WTC11 (cell line): ENCODE measurements at regions not wholly inside any gene's neighbourhood (a gene's known extent, or its start where the extent isn't known, plus 50 kb on each side); places are given as distances from the start of the nearest gene placed in this dataset.

Experiments
- ATAC-seq: fragments of 200-7000 bp; cut with Tn5 transposase; 2 replicates; pipeline ENCODE4 v1.10.0; 2021; ENCODE audit warnings: mild to moderate bottlenecking, moderate library complexity
- CTCF ChIA-PET: fragments of 300-600 bp; sonication (Branson Sonifier 250); formaldehyde crosslinking; loops from one replicate; lab custom pipeline; 2021; ENCODE audit warnings: antibody characterized with exemption; lab: Charles Lee
- POLR2A ChIA-PET: fragments of 350-600 bp; sonication (Branson Sonifier 250); formaldehyde crosslinking; loops from one replicate; lab custom pipeline; 2021; ENCODE audit warnings: antibody characterized with exemption; lab: Charles Lee
- DNase-seq: peaks from one replicate; pipeline ENCODE4 v3.0.0; 2021; ENCODE audit warnings: low spot score
- H3K27ac Mint-ChIP-seq: 2 replicates; pipeline ENCODE4 v1.8.0; 2021; ENCODE audit warnings: mixed read lengths
- H3K27me3 Mint-ChIP-seq: 2 replicates; pipeline ENCODE4 v1.8.0; 2021; ENCODE audit warnings: low read depth, mild to moderate bottlenecking, moderate library complexity, mixed read lengths
- H3K36me3 Mint-ChIP-seq: 2 replicates; pipeline ENCODE4 v1.8.0; 2021; ENCODE audit warnings: mixed read lengths
- H3K4me1 Mint-ChIP-seq: 2 replicates; pipeline ENCODE4 v1.8.0; 2022; ENCODE audit warnings: mixed read lengths
- H3K4me3 Mint-ChIP-seq: 2 replicates; pipeline ENCODE4 v1.8.0; 2021; ENCODE audit warnings: mild to moderate bottlenecking, moderate library complexity, mixed read lengths
- H3K9me3 Mint-ChIP-seq: 2 replicates; pipeline ENCODE4 v1.8.0; 2021; ENCODE audit warnings: mixed read lengths
- ELF4 ChIP-seq: sonication (generic); formaldehyde crosslinking; IDR thresholded peaks from 2 replicates; pipeline ENCODE4 v1.8.1; 2022; ENCODE audit warnings: low read depth, mild to moderate bottlenecking, moderate library complexity, missing genetic modification reagents
- FOXK1 ChIP-seq: sonication (generic); formaldehyde crosslinking; IDR thresholded peaks from 2 replicates; pipeline ENCODE4 v1.8.0; 2022; ENCODE audit warnings: mild to moderate bottlenecking, moderate library complexity, missing genetic modification reagents
- IRF2 ChIP-seq: sonication (generic); formaldehyde crosslinking; IDR thresholded peaks from 2 replicates; pipeline ENCODE4 v1.8.0; 2022; ENCODE audit warnings: low read depth, missing genetic modification reagents, borderline replicate concordance
- MYBL2 ChIP-seq: sonication (generic); formaldehyde crosslinking; IDR thresholded peaks from 2 replicates; pipeline ENCODE4 v1.8.1; 2023; ENCODE audit warnings: mild to moderate bottlenecking, moderate library complexity, missing genetic modification reagents
- NFATC4 ChIP-seq: fragments of 250-450 bp; sonication (Bioruptor Pico); IDR thresholded peaks from 2 replicates; pipeline ENCODE4 v1.9.0; 2021; ENCODE audit warnings: mild to moderate bottlenecking
- NR1H2 ChIP-seq: sonication (generic); formaldehyde crosslinking; IDR thresholded peaks from 2 replicates; pipeline ENCODE4 v1.9.0; 2021; ENCODE audit warnings: mild to moderate bottlenecking, moderate library complexity, missing genetic modification reagents
- OVOL2 ChIP-seq: fragments of 250-450 bp; sonication (Bioruptor Pico); IDR thresholded peaks from 2 replicates; pipeline ENCODE4 v1.9.0; 2021; ENCODE audit warnings: mild to moderate bottlenecking, borderline replicate concordance
- RELA ChIP-seq: sonication (generic); formaldehyde crosslinking; IDR thresholded peaks from 2 replicates; pipeline ENCODE4 v1.8.1; 2022; ENCODE audit warnings: missing genetic modification reagents, mild to moderate bottlenecking, borderline replicate concordance
- SMAD4 ChIP-seq: sonication (generic); formaldehyde crosslinking; IDR thresholded peaks from 2 replicates; pipeline ENCODE4 v1.8.0; 2022; ENCODE audit warnings: mild to moderate bottlenecking, missing genetic modification reagents
- ZBTB21 ChIP-seq: sonication (generic); formaldehyde crosslinking; IDR thresholded peaks from 2 replicates; pipeline ENCODE4 v1.8.1; 2023; ENCODE audit warnings: mild to moderate bottlenecking, missing genetic modification reagents, borderline replicate concordance
- ZNF138 ChIP-seq: sonication (generic); formaldehyde crosslinking; conservative IDR thresholded peaks from 2 replicates; pipeline ENCODE4 v1.8.1; 2022; ENCODE audit warnings: mild to moderate bottlenecking, moderate library complexity, missing genetic modification reagents
- ZNF219 ChIP-seq: sonication (generic); formaldehyde crosslinking; IDR thresholded peaks from 2 replicates; pipeline ENCODE4 v1.8.0; 2023; ENCODE audit warnings: missing genetic modification reagents, mild to moderate bottlenecking, borderline replicate concordance
- ZNF263 ChIP-seq: sonication (generic); formaldehyde crosslinking; IDR thresholded peaks from 2 replicates; pipeline ENCODE4 v1.8.1; 2022; ENCODE audit warnings: low read depth, mild to moderate bottlenecking, moderate library complexity, missing genetic modification reagents
- ZNF317 ChIP-seq: sonication (generic); formaldehyde crosslinking; IDR thresholded peaks from 2 replicates; pipeline ENCODE4 v1.8.1; 2023; ENCODE audit warnings: low read depth, mild to moderate bottlenecking, moderate library complexity, missing genetic modification reagents, borderline replicate concordance
- ZNF416 ChIP-seq: fragments of 250-450 bp; sonication (Bioruptor Pico); IDR thresholded peaks from 2 replicates; pipeline ENCODE4 v1.9.0; 2021; ENCODE audit warnings: mild to moderate bottlenecking, inconsistent platforms
- TF ChIP-seq, protein P1 (sequence below): sonication (generic); formaldehyde crosslinking; conservative IDR thresholded peaks from 2 replicates; pipeline ENCODE4 v1.8.1; 2022; ENCODE audit warnings: mild to moderate bottlenecking, missing genetic modification reagents
- TF ChIP-seq, protein P2 (sequence below): fragments of 250-450 bp; sonication (Bioruptor Pico); IDR thresholded peaks from 2 replicates; pipeline ENCODE4 v2.1.2; 2022; ENCODE audit warnings: mild to moderate bottlenecking, moderate library complexity
- TF ChIP-seq, protein P3 (sequence below): sonication (generic); formaldehyde crosslinking; IDR thresholded peaks from 2 replicates; pipeline ENCODE4 v1.8.1; 2022; ENCODE audit warnings: low read depth, mild to moderate bottlenecking, moderate library complexity, missing genetic modification reagents, borderline replicate concordance
- TF ChIP-seq, protein P4 (sequence below): sonication (generic); formaldehyde crosslinking; IDR thresholded peaks from 2 replicates; pipeline ENCODE4 v1.8.1; 2022; ENCODE audit warnings: low read depth, missing genetic modification reagents, borderline replicate concordance
- TF ChIP-seq, protein P5 (sequence below): sonication (generic); formaldehyde crosslinking; IDR thresholded peaks from 2 replicates; pipeline ENCODE4 v1.8.1; 2022; ENCODE audit warnings: mild to moderate bottlenecking, moderate library complexity, missing genetic modification reagents
- TF ChIP-seq, protein P6 (sequence below): sonication (generic); formaldehyde crosslinking; IDR thresholded peaks from 2 replicates; pipeline ENCODE4 v1.8.1; 2023; ENCODE audit warnings: mild to moderate bottlenecking, missing genetic modification reagents, borderline replicate concordance

DNA sequence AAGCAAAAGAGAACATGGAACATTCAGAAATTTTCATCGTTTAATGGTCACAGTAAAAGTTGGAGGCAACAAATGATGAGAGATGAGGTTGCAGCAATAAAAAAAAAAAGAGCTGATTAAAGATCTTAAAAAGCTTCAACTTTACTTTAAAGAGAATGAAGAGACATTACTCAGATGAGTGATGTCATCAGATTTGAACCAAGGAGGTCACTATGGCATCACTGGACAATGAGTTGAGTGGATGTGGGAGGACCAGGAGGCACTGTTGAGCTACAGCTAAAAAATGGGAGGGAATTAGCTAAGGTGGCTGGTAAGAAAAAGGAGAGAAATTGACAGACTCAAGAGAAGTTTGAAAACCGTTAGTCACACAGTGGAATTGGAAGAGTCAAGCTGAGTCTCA is 138.4 kb downstream of the SST start:
- TF ChIP-seq FOXK1 (CRISPR knock-in tag) = no peak
- TF ChIP-seq, all 79 proteins: peak for 0
- peaks cover 12% of the 10 kb centered on the region for H3K4me1 Mint-ChIP-seq
- H3K27ac Mint-ChIP-seq = no peak overlapping the region
- no peak overlapping the region for H3K4me3 Mint-ChIP-seq
- ChIA-PET POLR2A (no interaction called here), CTCF (interaction anchor here (1.1 kb wide), 1 partner anchor 212 kb away, joined by 4 read pairs; no protein-coding TSS in a partner anchor)
- H3K36me3 Mint-ChIP-seq = no peaks in the 10 kb centered on the region
- no peaks in the 10 kb centered on the region for H3K9me3 Mint-ChIP-seq
- ATAC-seq (no peak), DNase-seq (no peak)
- no peaks in the 10 kb centered on the region for H3K27me3 Mint-ChIP-seq

DNA sequence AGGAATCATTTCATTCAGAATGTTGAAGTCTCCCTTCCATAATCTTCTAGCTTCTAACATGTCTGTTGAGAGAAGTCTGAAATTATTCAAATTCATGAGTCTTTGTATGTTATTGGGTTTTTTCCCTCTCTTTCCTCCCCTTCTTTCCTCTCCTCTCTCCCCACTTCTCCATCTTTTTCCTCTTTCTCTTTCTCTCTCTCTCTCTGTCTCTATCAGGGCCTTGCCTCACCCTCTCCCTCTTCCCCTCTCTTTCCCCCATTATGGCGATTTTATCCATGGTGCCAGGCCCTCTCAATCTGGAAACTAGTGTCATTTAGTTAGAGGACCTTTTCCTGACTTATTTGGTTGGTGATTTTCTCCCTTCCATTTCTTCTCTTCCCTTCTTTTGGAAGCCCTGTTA is 147.3 kb downstream of the SST start:
- Mint-ChIP-seq H3K36me3 (no peaks in the 10 kb centered on the region), H3K9me3 (no peaks in the 10 kb centered on the region), H3K4me1 (peaks cover 29% of the 10 kb centered on the region), H3K27me3 (no peaks in the 10 kb centered on the region)
- no peak for DNase-seq
- ChIA-PET POLR2A (no interaction called here), CTCF (no interaction called here)
- no peak for ATAC-seq
- no peak for TF ChIP-seq OVOL2 (CRISPR knock-in tag)
- TF ChIP-seq ZNF219 (CRISPR knock-in tag) = no peak
- TF ChIP-seq IRF2 (CRISPR knock-in tag) = no peak
- TF ChIP-seq, protein P1, sequence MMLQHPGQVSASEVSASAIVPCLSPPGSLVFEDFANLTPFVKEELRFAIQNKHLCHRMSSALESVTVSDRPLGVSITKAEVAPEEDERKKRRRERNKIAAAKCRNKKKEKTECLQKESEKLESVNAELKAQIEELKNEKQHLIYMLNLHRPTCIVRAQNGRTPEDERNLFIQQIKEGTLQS (CRISPR knock-in tag) = no peak
- TF ChIP-seq, all 79 proteins: peak for 0
- Mint-ChIP-seq H3K4me3 (no peak overlapping the region), H3K27ac (no peak overlapping the region)

DNA sequence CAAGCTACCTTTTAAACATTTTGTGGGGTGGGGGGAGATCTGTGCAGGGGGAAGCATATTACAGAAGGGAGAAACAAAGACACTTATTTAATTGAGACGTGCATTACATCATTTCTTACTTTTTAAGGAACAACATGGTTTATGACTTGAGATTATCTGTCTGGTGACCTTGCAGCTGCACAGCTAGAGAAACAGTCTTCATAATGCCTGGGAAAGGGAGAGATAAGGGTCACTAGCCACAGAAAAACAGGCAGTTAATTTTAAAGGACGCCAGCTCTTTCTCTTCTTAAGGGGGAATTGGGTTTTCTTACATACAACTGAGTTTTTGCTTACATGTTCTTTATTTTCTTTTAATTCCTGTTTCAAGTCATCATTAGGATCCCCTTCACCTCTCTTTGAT is 147.9 kb downstream of the SST start:
- Mint-ChIP-seq H3K9me3 (peaks cover 3% of the 10 kb centered on the region; the same call in 1 of the 2 replicates), H3K27ac (no peak overlapping the region), H3K4me1 (peaks cover 35% of the 10 kb centered on the region), H3K27me3 (no peaks in the 10 kb centered on the region), H3K4me3 (no peak overlapping the region), H3K36me3 (no peaks in the 10 kb centered on the region)
- ChIA-PET POLR2A (no interaction called here), CTCF (no interaction called here)
- ATAC-seq = no peak
- TF ChIP-seq ZNF138 (CRISPR knock-in tag) (no peak), ZBTB21 (CRISPR knock-in tag) (no peak), NFATC4 (CRISPR knock-in tag) (no peak), RELA (CRISPR knock-in tag) (no peak), ZNF263 (CRISPR knock-in tag) (no peak), ELF4 (CRISPR knock-in tag) (no peak), IRF2 (CRISPR knock-in tag) (no peak), FOXK1 (CRISPR knock-in tag) (no peak), ZNF317 (no peak), NR1H2 (CRISPR knock-in tag) (no peak), ZNF416 (CRISPR knock-in tag) (no peak), MYBL2 (CRISPR knock-in tag) (no peak), SMAD4 (CRISPR knock-in tag) (no peak)
- TF ChIP-seq, protein P2, sequence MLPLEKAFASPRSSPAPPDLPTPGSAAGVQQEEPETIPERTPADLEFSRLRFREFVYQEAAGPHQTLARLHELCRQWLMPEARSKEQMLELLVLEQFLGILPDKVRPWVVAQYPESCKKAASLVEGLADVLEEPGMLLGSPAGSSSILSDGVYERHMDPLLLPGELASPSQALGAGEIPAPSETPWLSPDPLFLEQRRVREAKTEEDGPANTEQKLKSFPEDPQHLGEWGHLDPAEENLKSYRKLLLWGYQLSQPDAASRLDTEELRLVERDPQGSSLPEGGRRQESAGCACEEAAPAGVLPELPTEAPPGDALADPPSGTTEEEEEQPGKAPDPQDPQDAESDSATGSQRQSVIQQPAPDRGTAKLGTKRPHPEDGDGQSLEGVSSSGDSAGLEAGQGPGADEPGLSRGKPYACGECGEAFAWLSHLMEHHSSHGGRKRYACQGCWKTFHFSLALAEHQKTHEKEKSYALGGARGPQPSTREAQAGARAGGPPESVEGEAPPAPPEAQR (CRISPR knock-in tag) = no peak
- TF ChIP-seq, protein P3, sequence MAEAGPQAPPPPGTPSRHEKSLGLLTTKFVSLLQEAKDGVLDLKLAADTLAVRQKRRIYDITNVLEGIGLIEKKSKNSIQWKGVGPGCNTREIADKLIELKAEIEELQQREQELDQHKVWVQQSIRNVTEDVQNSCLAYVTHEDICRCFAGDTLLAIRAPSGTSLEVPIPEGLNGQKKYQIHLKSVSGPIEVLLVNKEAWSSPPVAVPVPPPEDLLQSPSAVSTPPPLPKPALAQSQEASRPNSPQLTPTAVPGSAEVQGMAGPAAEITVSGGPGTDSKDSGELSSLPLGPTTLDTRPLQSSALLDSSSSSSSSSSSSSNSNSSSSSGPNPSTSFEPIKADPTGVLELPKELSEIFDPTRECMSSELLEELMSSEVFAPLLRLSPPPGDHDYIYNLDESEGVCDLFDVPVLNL = no peak
- TF ChIP-seq, protein P4, sequence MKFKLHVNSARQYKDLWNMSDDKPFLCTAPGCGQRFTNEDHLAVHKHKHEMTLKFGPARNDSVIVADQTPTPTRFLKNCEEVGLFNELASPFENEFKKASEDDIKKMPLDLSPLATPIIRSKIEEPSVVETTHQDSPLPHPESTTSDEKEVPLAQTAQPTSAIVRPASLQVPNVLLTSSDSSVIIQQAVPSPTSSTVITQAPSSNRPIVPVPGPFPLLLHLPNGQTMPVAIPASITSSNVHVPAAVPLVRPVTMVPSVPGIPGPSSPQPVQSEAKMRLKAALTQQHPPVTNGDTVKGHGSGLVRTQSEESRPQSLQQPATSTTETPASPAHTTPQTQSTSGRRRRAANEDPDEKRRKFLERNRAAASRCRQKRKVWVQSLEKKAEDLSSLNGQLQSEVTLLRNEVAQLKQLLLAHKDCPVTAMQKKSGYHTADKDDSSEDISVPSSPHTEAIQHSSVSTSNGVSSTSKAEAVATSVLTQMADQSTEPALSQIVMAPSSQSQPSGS = no peak
- TF ChIP-seq, protein P5, sequence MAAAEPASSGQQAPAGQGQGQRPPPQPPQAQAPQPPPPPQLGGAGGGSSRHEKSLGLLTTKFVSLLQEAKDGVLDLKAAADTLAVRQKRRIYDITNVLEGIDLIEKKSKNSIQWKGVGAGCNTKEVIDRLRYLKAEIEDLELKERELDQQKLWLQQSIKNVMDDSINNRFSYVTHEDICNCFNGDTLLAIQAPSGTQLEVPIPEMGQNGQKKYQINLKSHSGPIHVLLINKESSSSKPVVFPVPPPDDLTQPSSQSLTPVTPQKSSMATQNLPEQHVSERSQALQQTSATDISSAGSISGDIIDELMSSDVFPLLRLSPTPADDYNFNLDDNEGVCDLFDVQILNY (CRISPR knock-in tag) = no peak
- TF ChIP-seq, protein P6, sequence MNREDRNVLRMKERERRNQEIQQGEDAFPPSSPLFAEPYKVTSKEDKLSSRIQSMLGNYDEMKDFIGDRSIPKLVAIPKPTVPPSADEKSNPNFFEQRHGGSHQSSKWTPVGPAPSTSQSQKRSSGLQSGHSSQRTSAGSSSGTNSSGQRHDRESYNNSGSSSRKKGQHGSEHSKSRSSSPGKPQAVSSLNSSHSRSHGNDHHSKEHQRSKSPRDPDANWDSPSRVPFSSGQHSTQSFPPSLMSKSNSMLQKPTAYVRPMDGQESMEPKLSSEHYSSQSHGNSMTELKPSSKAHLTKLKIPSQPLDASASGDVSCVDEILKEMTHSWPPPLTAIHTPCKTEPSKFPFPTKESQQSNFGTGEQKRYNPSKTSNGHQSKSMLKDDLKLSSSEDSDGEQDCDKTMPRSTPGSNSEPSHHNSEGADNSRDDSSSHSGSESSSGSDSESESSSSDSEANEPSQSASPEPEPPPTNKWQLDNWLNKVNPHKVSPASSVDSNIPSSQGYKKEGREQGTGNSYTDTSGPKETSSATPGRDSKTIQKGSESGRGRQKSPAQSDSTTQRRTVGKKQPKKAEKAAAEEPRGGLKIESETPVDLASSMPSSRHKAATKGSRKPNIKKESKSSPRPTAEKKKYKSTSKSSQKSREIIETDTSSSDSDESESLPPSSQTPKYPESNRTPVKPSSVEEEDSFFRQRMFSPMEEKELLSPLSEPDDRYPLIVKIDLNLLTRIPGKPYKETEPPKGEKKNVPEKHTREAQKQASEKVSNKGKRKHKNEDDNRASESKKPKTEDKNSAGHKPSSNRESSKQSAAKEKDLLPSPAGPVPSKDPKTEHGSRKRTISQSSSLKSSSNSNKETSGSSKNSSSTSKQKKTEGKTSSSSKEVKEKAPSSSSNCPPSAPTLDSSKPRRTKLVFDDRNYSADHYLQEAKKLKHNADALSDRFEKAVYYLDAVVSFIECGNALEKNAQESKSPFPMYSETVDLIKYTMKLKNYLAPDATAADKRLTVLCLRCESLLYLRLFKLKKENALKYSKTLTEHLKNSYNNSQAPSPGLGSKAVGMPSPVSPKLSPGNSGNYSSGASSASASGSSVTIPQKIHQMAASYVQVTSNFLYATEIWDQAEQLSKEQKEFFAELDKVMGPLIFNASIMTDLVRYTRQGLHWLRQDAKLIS = no peak
- DNase-seq = no peak
